IMR-90 (cell line): ENCODE measurements at regions not wholly inside any gene's neighbourhood (a gene's known extent, or its start where the extent isn't known, plus 50 kb on each side); places are given as distances from the start of the nearest gene placed in this dataset.
A peak's percentile ranks its signal among the peaks of the same experiment; 100 is the strongest.

ENCODE experiments used
- ATAC-seq: fragments of 200-7000 bp; cut with Tn5 transposase; 2 replicates; pipeline ENCODE4 v1.9.1; 2020; ENCODE audit warnings: low read depth, mild to moderate bottlenecking, moderate library complexity
- BruUV-seq: library from RNA; stranded (reverse); fragments of 400-500 nt; replicated peaks from 2 replicates; lab custom pipeline; 2021; lab: Mats Ljungman, UMichigan
- CTCF ChIA-PET: fragments of 300-600 bp; formaldehyde crosslinking; extraction: SDS; loops from one replicate; lab custom pipeline; 2021; ENCODE audit warnings: antibody characterized with exemption; lab: Yijun Ruan, JAX
- POLR2A ChIA-PET: fragments of 300-600 bp; sonication (Branson Sonifier 250); formaldehyde crosslinking; loops from one replicate; lab custom pipeline; 2022; ENCODE audit warnings: antibody characterized with exemption; ENCODE audit not compliant: unreplicated experiment; lab: Charles Lee
- DNase-seq: peaks from one replicate; pipeline ENCODE4 v3.0.0; 2013
- H2AFZ ChIP-seq: replicated peaks from 2 replicates; pipeline ENCODE3; 2013; ENCODE audit warnings: low read length, mild to moderate bottlenecking; ENCODE audit not compliant: poor library complexity
- H2AK5ac ChIP-seq: 2 replicates; pipeline ENCODE4 v1.6.1; 2013; ENCODE audit warnings: low read depth, low read length, inconsistent platforms
- H2AK9ac ChIP-seq: replicated peaks from 2 replicates; pipeline ENCODE3; 2013; ENCODE audit warnings: mild to moderate bottlenecking, low read depth, low read length, moderate library complexity; ENCODE audit not compliant: poor library complexity
- H2BK120ac ChIP-seq: 2 replicates; pipeline ENCODE4 v1.6.1; 2013; ENCODE audit warnings: low read depth, low read length, inconsistent platforms
- H2BK15ac ChIP-seq: 3 replicates; pipeline ENCODE4 v1.6.1; 2013; ENCODE audit warnings: low read depth, low read length, inconsistent platforms
- H2BK20ac ChIP-seq: 2 replicates; pipeline ENCODE4 v1.6.1; 2013; ENCODE audit warnings: low read depth, mild to moderate bottlenecking, inconsistent platforms, low read length, moderate library complexity
- H2BK5ac ChIP-seq: 2 replicates; pipeline ENCODE4 v1.6.1; 2013; ENCODE audit warnings: mild to moderate bottlenecking, low read depth, low read length, inconsistent platforms; ENCODE audit not compliant: poor library complexity, severe bottlenecking
- H3K14ac ChIP-seq: replicated peaks from 2 replicates; pipeline ENCODE4 v1.6.1; 2013; ENCODE audit warnings: low read depth, low read length, inconsistent platforms
- H3K18ac ChIP-seq: 2 replicates; pipeline ENCODE4 v1.6.1; 2013; ENCODE audit warnings: low read depth, low read length, control low read depth
- H3K23ac ChIP-seq: 2 replicates; pipeline ENCODE4 v1.6.1; 2013; ENCODE audit warnings: low read depth, low read length, inconsistent platforms
- H3K27ac ChIP-seq: 2 replicates; pipeline ENCODE4 v1.5.1; 2013; ENCODE audit warnings: mild to moderate bottlenecking, control low read depth, low read length; ENCODE audit not compliant: insufficient read depth
- H3K27me3 ChIP-seq: 2 replicates; pipeline ENCODE4 v1.6.1; 2013; ENCODE audit warnings: low read length; ENCODE audit not compliant: control insufficient read depth, insufficient read depth
- H3K36me3 ChIP-seq: 2 replicates; pipeline ENCODE4 v1.6.1; 2013; ENCODE audit warnings: low read length, mixed read lengths; ENCODE audit not compliant: control insufficient read depth, insufficient read depth
- H3K4ac ChIP-seq: 2 replicates; pipeline ENCODE4 v1.6.1; 2013; ENCODE audit warnings: low read depth, low read length, inconsistent platforms
- H3K4me1 ChIP-seq: 2 replicates; pipeline ENCODE4 v1.6.1; 2013; ENCODE audit warnings: low read length, mixed read lengths; ENCODE audit not compliant: control insufficient read depth, insufficient read depth
- H3K4me2 ChIP-seq: 2 replicates; pipeline ENCODE4 v1.6.1; 2013; ENCODE audit warnings: low read depth, mild to moderate bottlenecking, control low read depth, low read length, moderate library complexity
- H3K4me3 ChIP-seq: 2 replicates; pipeline ENCODE4 v1.5.1; 2013; ENCODE audit warnings: low read depth, mild to moderate bottlenecking, control low read depth, low read length, moderate library complexity; ENCODE audit not compliant: insufficient read depth
- H3K56ac ChIP-seq: 2 replicates; pipeline ENCODE4 v1.6.1; 2013; ENCODE audit warnings: low read length, inconsistent platforms; ENCODE audit not compliant: insufficient read depth; ENCODE audit errors: extremely low read depth
- H3K79me1 ChIP-seq, 2 experiments: 2 replicates each; pipeline ENCODE4 v1.6.1; 2013; ENCODE audit warnings: low read length in 2 of 2, inconsistent platforms in 1 of 2, low read depth in 1 of 2
- H3K9ac ChIP-seq: 2 replicates; pipeline ENCODE4 v1.6.1; 2013; ENCODE audit warnings: low read depth, low read length, control low read depth
- H3K9me1 ChIP-seq: 2 replicates; pipeline ENCODE4 v1.6.1; 2013; ENCODE audit warnings: low read length, inconsistent platforms; ENCODE audit not compliant: insufficient read depth
- H3K9me3 ChIP-seq: 2 replicates; pipeline ENCODE4 v1.6.1; 2013; ENCODE audit warnings: low read length; ENCODE audit not compliant: control insufficient read depth, insufficient read depth
- H4K20me1 ChIP-seq: 2 replicates; pipeline ENCODE4 v1.6.1; 2013; ENCODE audit warnings: low read length, inconsistent platforms; ENCODE audit not compliant: insufficient read depth
- H4K5ac ChIP-seq: 2 replicates; pipeline ENCODE4 v1.6.1; 2013; ENCODE audit warnings: mild to moderate bottlenecking, low read depth, low read length, control low read depth
- H4K8ac ChIP-seq, 2 experiments: 2 replicates each; pipeline ENCODE4 v1.6.1; 2013; ENCODE audit warnings: low read depth in 2 of 2, low read length in 2 of 2, control low read depth in 1 of 2, inconsistent platforms in 1 of 2
- H4K91ac ChIP-seq: 2 replicates; pipeline ENCODE4 v1.6.1; 2013; ENCODE audit warnings: low read depth, low read length, inconsistent platforms; ENCODE audit not compliant: insufficient read depth
- RCOR1 ChIP-seq: IDR thresholded peaks from 2 replicates; pipeline ENCODE4 v1.6.1; 2012; ENCODE audit warnings: mild to moderate bottlenecking, low read length, improper control_type of control experiment; ENCODE audit not compliant: insufficient replicate concordance
- dilution Hi-C: fragments of 300-500 bp; cut with HindIII; formaldehyde crosslinking; loops from one replicate; pipeline ENCODE4 v1.14.3; 2018; ENCODE audit warnings: low sequenced_read_pairs; ENCODE audit not compliant: unreplicated experiment
- in situ Hi-C: fragments of 300-500 bp; cut with MboI; formaldehyde crosslinking; loops from 3 replicates; pipeline ENCODE4 v1.14.3; 2019; ENCODE audit warnings: low sequenced_read_pairs, inconsistent platforms, mixed read lengths
- intact Hi-C: fragments of 100-400 bp; cut with micrococcal nuclease; formaldehyde crosslinking; loops from 2 replicates; pipeline ENCODE4 v1.10.0; 2022

DNA sequence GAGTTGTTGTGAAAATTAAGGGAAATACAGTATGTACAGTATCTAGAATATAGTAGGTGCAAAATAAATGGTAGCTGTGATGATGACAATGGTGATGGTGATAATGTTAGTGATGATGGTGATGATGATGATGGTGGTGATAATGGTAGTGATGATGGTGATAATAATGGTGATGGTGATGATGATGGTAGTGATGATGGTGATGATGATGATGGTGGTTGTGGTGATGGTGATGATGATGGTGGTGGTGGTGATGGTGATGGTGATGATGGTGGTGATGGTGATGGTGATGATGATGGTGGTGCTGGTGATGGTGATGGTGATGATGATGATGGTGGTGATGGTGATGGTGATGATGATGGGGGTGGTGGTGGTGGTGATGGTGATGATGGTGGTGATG is 91.3 kb upstream of the FOXF1 start:
- BruUV-seq: no TSS peak
- ATAC-seq (no peak), DNase-seq (no peak)
- CTCF ChIA-PET: no interaction called here
- intact Hi-C loops (no loop called here), in situ Hi-C loops (no loop called here), dilution Hi-C loops (no loop called here)
- H2BK20ac ChIP-seq: no peak overlapping the region
- no peaks in the 10 kb centered on the region for H3K36me3 ChIP-seq
- no peak overlapping the region for H2BK15ac ChIP-seq
- H3K4me2 ChIP-seq: no peak overlapping the region
- no peak overlapping the region for H3K4me3 ChIP-seq
- no peak overlapping the region for H3K9ac ChIP-seq
- H2AFZ ChIP-seq: no peak overlapping the region
- H4K20me1 ChIP-seq: no peaks in the 10 kb centered on the region
- no peak overlapping the region for H3K56ac ChIP-seq
- H4K5ac ChIP-seq: no peak overlapping the region
- no peak overlapping the region for H3K18ac ChIP-seq
- H2BK5ac ChIP-seq: peak overlapping the region; percentile 46
- H2AK9ac ChIP-seq: no peak overlapping the region
- H3K27ac ChIP-seq: no peak overlapping the region
- TF ChIP-seq RCOR1: no peak
- no peak overlapping the region; the same call in 1 of the 2 replicates for H2AK5ac ChIP-seq
- no peaks in the 10 kb centered on the region for H3K9me1 ChIP-seq
- POLR2A ChIA-PET: no interaction called here
- H2BK120ac ChIP-seq: no peak overlapping the region
- H3K14ac ChIP-seq: no peak overlapping the region
- no peak overlapping the region for H4K91ac ChIP-seq
- H3K9me3 ChIP-seq: peaks cover 12% of the 10 kb centered on the region
- H3K4me1 ChIP-seq: no peaks in the 10 kb centered on the region
- no peaks in the 10 kb centered on the region; the same call in 1 of the 2 replicates for H3K27me3 ChIP-seq
- H3K4ac ChIP-seq: no peak overlapping the region
- H3K23ac ChIP-seq: no peak overlapping the region
- no peak overlapping the region for H4K8ac ChIP-seq
- H3K79me1 ChIP-seq: no peaks in the 10 kb centered on the region
